GM12892 (cell line): ENCODE measurements at regions not wholly inside any gene's neighbourhood (a gene's known extent, or its start where the extent isn't known, plus 50 kb on each side); places are given as distances from the start of the nearest gene placed in this dataset.

Source experiments
- POLR2A ChIP-seq: IDR thresholded peaks from 2 replicates; pipeline ENCODE4 v1.6.1; 2011; ENCODE audit warnings: low read depth, low read length, control low read depth
- POLR2AphosphoS5 ChIP-seq: IDR thresholded peaks from 2 replicates; pipeline ENCODE4 v1.6.1; 2011; ENCODE audit warnings: low read depth, low read length, control low read depth
- TAF1 ChIP-seq: IDR thresholded peaks from 2 replicates; pipeline ENCODE4 v1.6.1; 2011; ENCODE audit warnings: low read depth, mild to moderate bottlenecking, control low read depth, low read length, borderline replicate concordance

- TF ChIP-seq POLR2A (no peak), TAF1 (no peak), POLR2AphosphoS5 (no peak)
Measured at GRCh38 chr1:219279017-219279770, 105.5 kb downstream of the LYPLAL1 start.
